Mucosa of stomach (tissue), 1 donor: ENCODE measurements at regions not wholly inside any gene's neighbourhood (a gene's known extent, or its start where the extent isn't known, plus 50 kb on each side); places are given as distances from the start of the nearest gene placed in this dataset.
"Not testable (repeated sequence)": the region's sequence is repeated elsewhere in the genome, so short reads cannot be mapped to it uniquely, and the experiment has no call there.

ENCODE experiments used
- H3K27me3 ChIP-seq: one replicate; pipeline ENCODE4 v1.7.0; 2013; ENCODE audit warnings: mild to moderate bottlenecking, low read length; ENCODE audit not compliant: control insufficient read depth, insufficient read depth
- H3K36me3 ChIP-seq: one replicate; pipeline ENCODE4 v1.7.0; 2013; ENCODE audit warnings: low read length; ENCODE audit not compliant: control insufficient read depth, insufficient read depth
- H3K4me1 ChIP-seq: one replicate; pipeline ENCODE4 v1.7.0; 2013; ENCODE audit warnings: mild to moderate bottlenecking, low read length; ENCODE audit not compliant: control insufficient read depth, insufficient read depth
- H3K4me3 ChIP-seq: one replicate; pipeline ENCODE4 v1.7.0; 2013; ENCODE audit warnings: low read length
- H3K9ac ChIP-seq: one replicate; pipeline ENCODE4 v1.7.0; 2013; ENCODE audit warnings: mild to moderate bottlenecking, low read length, moderate library complexity
- H3K9me3 ChIP-seq: one replicate; pipeline ENCODE4 v1.7.0; 2013; ENCODE audit warnings: mild to moderate bottlenecking, low read length, moderate library complexity; ENCODE audit not compliant: control insufficient read depth
- donor health status: Pancreatic carcinoma.

DNA sequence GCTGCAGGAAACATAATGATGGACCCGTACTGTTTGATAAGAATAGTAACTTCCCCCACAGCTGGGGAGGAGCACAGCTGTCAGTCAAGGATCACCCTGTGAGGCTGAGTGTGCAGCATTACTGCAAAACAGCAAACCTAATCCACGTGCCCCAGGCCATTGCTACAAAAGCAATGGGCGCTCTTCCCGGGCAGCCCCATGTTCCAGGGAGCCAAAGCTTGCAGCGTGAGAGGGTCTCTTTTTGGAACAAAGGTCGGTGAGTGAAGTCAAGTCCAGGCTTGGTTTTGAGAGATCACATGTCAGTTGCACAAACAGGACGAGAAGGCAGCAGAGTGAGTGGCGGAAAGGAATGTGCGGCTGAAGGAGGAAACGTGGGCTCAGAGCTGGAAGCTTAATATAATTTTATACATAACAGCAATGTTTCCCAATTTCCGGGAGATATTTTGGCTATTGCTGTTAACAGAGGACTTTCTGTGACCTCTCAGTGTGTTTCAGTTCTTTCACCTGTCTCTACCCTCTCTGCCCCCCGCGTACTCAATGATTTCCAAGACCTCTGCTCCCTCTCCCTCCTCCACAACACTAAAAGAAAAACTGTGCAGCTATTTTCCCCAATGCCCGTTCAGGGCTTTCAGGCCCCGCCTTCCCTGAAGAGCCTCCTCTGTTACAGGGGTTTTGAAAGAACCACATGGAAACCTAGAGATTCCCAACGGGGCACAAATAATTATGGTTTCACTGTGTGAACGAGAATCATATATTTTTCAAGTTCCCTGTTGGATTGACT lies 128.9 kb downstream of the MTPAP start:
- Histone ChIP-seq H3K27me3 (no peaks in the 10 kb centered on the region), H3K9me3 (no peaks in the 10 kb centered on the region), H3K36me3 (no peaks in the 10 kb centered on the region), H3K9ac (no peak overlapping the region), H3K4me3 (no peak overlapping the region), H3K4me1 (no peaks in the 10 kb centered on the region)

DNA sequence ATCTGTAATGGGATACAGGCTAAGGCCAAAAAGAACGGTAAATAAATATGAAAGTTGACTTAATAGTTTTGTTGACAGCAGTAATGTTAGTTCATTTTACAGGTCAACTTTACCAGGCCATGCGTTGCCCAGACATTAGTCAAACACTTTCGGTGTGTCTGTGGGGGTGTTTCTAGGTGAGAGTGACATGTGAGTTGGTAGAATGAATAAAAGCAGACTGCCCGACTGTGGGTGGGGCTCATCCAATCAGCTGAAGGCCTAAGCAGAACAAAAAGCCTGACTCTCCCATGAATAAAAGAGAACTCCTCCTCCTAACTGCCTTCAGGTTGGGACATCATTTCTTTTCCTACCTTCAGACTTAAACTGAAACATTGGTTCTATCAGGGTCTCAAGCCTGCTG lies 132.3 kb downstream of the MTPAP start:
- Histone ChIP-seq H3K9me3 (no peaks in the 10 kb centered on the region), H3K4me1 (no peaks in the 10 kb centered on the region), H3K4me3 (no peak overlapping the region), H3K36me3 (no peaks in the 10 kb centered on the region), H3K9ac (no peak overlapping the region), H3K27me3 (no peaks in the 10 kb centered on the region)

DNA sequence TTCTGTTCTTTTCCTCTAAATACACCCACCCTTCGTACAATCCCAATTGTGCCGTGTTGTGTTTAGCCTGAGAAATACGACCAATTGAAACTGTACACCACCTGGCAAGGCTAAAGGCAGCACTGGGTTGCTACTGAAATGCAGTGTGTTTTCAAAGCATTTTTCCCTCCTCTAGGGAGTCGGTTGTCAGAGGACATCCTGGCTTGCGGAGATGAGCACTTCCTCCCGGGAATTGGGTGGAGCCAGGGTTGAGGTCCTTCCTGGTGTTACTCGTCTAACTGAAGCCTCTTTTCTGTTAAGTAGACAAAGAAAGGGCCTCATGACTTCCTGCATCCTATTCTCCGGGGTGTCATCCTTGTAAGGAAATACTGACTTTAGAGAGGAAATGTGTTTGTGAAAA lies 133.5 kb downstream of the MTPAP start:
- Histone ChIP-seq H3K4me3 (no peak overlapping the region), H3K4me1 (no peaks in the 10 kb centered on the region), H3K36me3 (no peaks in the 10 kb centered on the region), H3K9me3 (no peaks in the 10 kb centered on the region), H3K9ac (no peak overlapping the region), H3K27me3 (no peaks in the 10 kb centered on the region)

DNA sequence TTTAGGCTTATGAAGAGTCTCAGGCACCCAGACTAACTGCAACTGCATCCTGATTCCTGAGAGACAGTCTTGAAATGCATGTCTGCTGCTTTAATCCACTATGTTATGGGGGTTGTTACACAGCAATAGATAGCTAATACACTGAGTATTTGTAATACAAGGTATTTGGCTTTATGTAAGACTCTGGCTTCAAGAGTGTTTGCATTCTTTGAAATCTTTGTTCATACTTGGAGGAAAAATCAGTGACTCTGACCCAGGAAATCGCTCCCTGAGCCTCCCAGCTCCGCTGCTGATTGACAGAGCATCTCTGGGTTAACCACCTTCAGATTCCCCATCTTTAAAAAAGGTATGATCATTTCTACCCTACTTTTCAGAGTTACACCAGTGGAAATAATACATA lies 133.9 kb downstream of the MTPAP start:
- no peaks in the 10 kb centered on the region for H3K36me3 ChIP-seq
- no peaks in the 10 kb centered on the region for H3K9me3 ChIP-seq
- H3K4me3 ChIP-seq: no peak overlapping the region
- no peak overlapping the region for H3K9ac ChIP-seq
- no peaks in the 10 kb centered on the region for H3K27me3 ChIP-seq
- H3K4me1 ChIP-seq: no peaks in the 10 kb centered on the region

DNA sequence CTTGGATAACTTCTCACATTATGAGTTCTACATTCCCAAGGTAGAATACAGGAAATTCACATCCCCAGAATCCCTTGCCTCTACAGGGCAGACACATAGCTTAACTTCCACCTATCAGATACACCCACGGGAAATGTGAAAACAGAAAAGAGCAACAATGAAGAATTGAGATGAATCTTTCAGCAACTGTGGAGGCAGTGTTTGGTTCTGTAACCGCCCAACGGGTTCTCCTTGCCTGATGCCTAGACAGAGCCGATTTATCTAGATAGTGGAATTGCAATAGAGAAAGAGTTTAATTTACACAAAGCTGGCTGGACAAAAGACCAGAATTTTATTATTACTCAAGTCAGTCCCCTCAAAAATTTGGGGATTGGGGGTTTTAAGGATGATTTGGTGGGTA lies 138.8 kb downstream of the MTPAP start:
- H3K4me3 ChIP-seq: no peak overlapping the region
- no peak overlapping the region for H3K9ac ChIP-seq
- no peaks in the 10 kb centered on the region for H3K36me3 ChIP-seq
- no peaks in the 10 kb centered on the region for H3K27me3 ChIP-seq
- no peaks in the 10 kb centered on the region for H3K9me3 ChIP-seq
- H3K4me1 ChIP-seq: no peaks in the 10 kb centered on the region

DNA sequence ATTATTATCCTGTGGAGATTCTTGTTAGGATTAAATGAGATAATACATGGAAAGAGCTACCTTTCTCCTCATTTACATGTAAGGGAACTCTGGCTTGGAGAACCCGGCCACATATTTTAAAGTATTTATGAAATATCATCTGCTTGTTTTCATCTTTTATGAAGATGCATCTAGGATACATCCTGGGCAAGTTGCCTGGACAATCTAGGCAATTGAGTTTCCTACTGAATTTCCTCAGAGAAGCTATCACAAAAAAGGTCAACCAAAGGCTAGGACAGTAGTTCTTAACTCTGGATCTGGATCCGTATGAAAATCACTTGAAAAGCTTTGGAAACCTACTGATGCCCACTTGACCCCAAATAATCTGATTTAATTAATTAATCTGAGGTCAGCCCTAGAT lies 140.7 kb downstream of the MTPAP start:
- H3K9ac ChIP-seq: no peak overlapping the region
- H3K9me3 ChIP-seq: no peaks in the 10 kb centered on the region
- H3K4me3 ChIP-seq: no peak overlapping the region
- no peaks in the 10 kb centered on the region for H3K36me3 ChIP-seq
- H3K4me1 ChIP-seq: no peaks in the 10 kb centered on the region
- no peaks in the 10 kb centered on the region for H3K27me3 ChIP-seq

DNA sequence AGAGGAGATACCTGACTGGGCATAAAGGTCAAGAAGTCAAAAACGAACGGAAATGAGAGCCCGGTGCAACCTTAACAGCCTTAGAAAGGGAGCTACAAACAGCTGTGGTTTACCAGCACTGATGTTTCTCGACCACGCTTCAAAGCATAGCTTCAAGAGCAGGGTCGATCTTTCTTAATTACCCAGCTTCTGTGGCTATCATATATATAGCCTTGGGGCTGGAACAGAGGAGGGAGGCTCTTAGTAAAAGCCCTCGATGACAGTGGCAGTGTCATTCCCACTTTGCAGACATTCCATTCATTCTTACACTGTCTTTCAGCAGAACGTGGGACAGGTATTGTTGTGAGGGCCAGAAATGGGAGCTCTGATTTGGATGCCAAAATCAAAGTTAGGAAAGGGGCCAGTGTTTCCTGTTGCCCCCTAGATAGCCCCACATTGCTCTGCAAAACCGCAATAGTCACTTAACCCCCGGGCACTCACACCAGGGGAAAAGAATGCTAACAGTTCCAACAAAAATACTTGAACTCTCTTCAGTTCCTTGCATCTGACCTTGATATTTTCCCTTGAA lies 141.5 kb downstream of the MTPAP start:
- no peak overlapping the region for H3K9ac ChIP-seq
- H3K9me3 ChIP-seq: no peaks in the 10 kb centered on the region
- H3K36me3 ChIP-seq: no peaks in the 10 kb centered on the region
- no peaks in the 10 kb centered on the region for H3K4me1 ChIP-seq
- no peak overlapping the region for H3K4me3 ChIP-seq
- H3K27me3 ChIP-seq: no peaks in the 10 kb centered on the region

DNA sequence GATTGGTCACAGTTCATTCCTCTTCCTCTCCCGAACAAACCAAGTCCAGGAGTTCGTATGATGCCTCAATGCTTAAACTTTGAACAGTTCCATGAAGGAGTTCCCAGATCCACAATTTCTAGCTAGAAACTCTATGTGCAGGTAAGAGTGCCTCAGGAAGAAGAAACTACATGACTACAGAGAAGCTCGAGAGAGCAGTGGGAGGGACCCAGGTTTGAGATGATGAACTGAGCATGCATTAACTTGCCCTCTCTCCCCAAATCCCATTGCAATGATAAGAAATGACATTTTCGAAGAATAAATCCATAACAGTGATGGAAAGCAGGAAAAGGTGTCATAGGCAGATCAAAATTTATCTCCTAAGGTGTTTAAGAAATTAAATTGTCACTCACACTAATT lies 140.6 kb upstream of the JCAD start:
- peaks cover 6% of the 10 kb centered on the region for H3K27me3 ChIP-seq
- no peak overlapping the region for H3K4me3 ChIP-seq
- no peaks in the 10 kb centered on the region for H3K36me3 ChIP-seq
- H3K4me1 ChIP-seq: no peaks in the 10 kb centered on the region
- H3K9ac ChIP-seq: no peak overlapping the region
- no peaks in the 10 kb centered on the region for H3K9me3 ChIP-seq

DNA sequence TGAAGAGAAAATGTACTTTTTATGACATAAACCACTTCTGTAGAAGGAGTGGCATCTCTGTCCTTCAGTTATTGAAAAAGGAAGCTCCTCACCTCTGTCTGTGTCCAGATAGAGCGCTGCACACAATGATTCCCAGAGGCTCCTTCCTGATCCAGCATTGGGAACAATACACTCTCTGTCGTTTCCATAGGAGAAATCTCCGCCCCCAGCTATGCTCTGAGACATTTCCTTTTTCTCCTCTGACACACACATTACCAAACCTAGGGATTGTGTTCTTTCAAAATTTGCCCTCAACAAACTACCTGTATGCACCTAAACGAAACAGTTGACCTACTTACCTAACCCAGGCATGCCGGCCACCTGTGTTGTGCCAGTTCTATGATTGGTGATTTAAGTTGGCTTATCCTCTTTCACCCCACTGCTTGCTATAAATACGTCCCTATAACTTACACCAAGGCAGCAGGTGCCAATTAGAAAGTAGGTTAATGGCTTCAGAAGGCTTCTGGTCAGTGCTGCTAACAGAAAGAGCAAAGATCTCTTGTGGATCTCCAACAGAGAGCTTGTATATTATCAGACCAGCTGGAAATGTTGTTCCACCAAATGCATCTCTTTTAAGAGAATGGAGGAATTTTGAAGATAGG lies 140.1 kb upstream of the JCAD start:
- Histone ChIP-seq H3K36me3 (no peaks in the 10 kb centered on the region), H3K9me3 (no peaks in the 10 kb centered on the region), H3K9ac (no peak overlapping the region), H3K4me3 (no peak overlapping the region), H3K27me3 (peaks cover 6% of the 10 kb centered on the region), H3K4me1 (no peaks in the 10 kb centered on the region)

DNA sequence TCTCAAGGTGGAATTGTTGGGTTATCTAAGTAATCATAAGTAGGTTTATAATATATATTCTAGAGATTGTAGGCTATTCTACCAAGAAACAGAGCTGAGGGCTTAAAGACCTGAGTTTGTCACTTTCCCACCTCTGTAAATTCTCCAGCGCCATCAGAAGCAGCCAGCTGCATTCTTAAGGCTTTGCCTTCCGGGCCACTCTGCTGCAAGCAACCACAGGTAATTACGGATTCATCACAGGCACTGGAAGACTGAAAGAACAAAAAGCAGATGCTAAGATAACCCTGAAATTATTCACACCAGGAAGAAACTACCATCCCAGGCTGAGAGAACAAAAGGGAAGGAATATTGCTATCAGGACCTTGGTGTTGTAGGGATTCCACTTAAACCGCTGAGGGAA lies 137.8 kb upstream of the JCAD start:
- Histone ChIP-seq H3K27me3 (peaks cover 6% of the 10 kb centered on the region), H3K4me3 (no peak overlapping the region), H3K4me1 (no peaks in the 10 kb centered on the region)

DNA sequence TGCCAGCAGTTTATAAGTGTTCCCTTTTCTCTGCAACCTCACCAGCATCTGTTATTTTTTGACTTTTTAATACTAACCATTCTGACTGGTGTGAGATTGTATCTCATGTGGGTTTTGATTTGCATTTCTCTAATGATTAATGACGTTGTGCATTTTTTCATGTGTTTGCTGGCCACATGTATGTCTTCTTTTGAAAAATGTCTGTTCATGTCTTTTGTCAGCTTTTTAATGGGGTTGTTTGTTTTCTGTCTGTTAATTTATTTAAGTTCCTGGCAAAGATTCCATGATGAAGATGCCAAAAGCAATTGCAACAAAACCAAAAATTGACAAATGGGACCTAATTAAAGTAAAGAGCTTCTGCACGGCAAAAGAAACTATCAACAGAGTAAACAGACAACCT lies 137.2 kb upstream of the JCAD start:
- not testable (repeated sequence) for H3K9ac ChIP-seq, H3K4me3 ChIP-seq, H3K4me1 ChIP-seq, H3K27me3 ChIP-seq, H3K36me3 ChIP-seq, H3K9me3 ChIP-seq

More for the DNA sequence above, 137.8 kb upstream of the JCAD start:
- H3K36me3 ChIP-seq: no peaks in the 10 kb centered on the region
- H3K9ac ChIP-seq: no peak overlapping the region
- H3K9me3 ChIP-seq: no peaks in the 10 kb centered on the region

DNA sequence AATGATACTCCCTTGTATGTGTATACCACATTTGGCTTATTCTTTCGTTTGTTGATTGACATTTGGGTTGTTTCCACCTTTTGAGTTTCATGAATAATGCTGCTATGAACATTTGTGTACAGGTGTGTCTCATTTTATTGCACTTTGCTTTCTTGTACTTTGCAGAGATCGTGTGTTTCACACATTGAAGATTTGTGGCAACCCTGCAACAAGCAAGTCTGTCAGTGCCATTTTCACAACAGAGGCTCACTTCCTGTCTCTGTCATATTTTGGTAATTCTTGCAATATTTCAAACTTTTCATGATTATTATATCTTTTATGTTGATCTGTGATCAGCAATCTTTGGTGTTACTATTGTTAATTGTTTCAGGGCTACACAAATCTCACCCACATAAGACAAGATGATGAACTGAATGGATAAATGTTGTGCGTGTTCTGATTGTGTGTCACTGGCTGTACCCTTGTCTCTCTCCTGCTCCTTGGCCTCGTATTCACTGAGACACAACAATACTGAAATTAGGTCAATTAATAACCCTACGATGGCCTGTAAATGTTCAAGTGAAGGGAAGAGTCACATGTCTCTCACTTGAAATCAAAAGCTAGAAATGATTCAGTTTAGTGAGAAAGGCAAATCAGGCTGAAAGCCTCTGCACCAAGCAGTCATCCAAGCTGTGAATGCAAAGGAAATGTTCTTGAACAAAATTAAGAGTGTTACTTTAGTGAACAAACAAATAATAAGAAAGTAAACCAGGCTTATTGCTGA lies 133.6 kb upstream of the JCAD start:
- H3K36me3 ChIP-seq: no peaks in the 10 kb centered on the region
- no peak overlapping the region for H3K4me3 ChIP-seq
- H3K4me1 ChIP-seq: no peaks in the 10 kb centered on the region
- H3K9ac ChIP-seq: no peak overlapping the region
- no peaks in the 10 kb centered on the region for H3K9me3 ChIP-seq
- H3K27me3 ChIP-seq: peaks cover 6% of the 10 kb centered on the region
